B cell (primary cell): ENCODE measurements at regions not wholly inside any gene's neighbourhood (a gene's known extent, or its start where the extent isn't known, plus 50 kb on each side); places are given as distances from the start of the nearest gene placed in this dataset.

Source experiments
- ATAC-seq: fragments of 200-7000 bp; cut with Tn5 transposase; one replicate; pipeline ENCODE4 v1.10.0; 2021; ENCODE audit warnings: low read depth, mild to moderate bottlenecking, moderate number of reproducible peaks, moderate library complexity
- CTCF ChIA-PET: fragments of 350-600 bp; sonication (Branson Sonifier 250); formaldehyde crosslinking; loops from one replicate; lab custom pipeline; 2021; ENCODE audit warnings: antibody characterized with exemption, inconsistent platforms; lab: Charles Lee
- POLR2A ChIA-PET: fragments of 350-600 bp; sonication (Branson Sonifier 250); formaldehyde crosslinking; loops from one replicate; lab custom pipeline; 2021; ENCODE audit warnings: antibody characterized with exemption; lab: Charles Lee
- DNase-seq: peaks from one replicate; pipeline ENCODE4 v3.0.0; 2013
- H2AFZ ChIP-seq: 2 replicates; pipeline ENCODE4 v1.6.1; 2012; ENCODE audit warnings: mild to moderate bottlenecking, low read depth, low read length; ENCODE audit not compliant: insufficient read depth, poor library complexity, severe bottlenecking
- H3K27ac ChIP-seq, 2 donors: 1 replicate in 1 of 2; 2 replicates in 1 of 2; pipeline ENCODE4 v1.5.1; 2012 to 2013; ENCODE audit warnings: low read length in 2 of 2, mild to moderate bottlenecking in 2 of 2, moderate library complexity in 1 of 2
- H3K27me3 ChIP-seq, 4 experiments: fragments of 200-600 bp in 1 of 4; sonication (generic) in 1 of 4; replicated peaks in 1 of 4; 1 replicate in 2 of 4; 2 replicates in 2 of 4; pipeline versions ENCODE4 v1.6.1 to v1.7.0; 2013 to 2016; ENCODE audit warnings: low read length in 3 of 4, mild to moderate bottlenecking in 2 of 4, mixed read lengths in 1 of 4, moderate library complexity in 1 of 4; ENCODE audit not compliant: insufficient read depth in 4 of 4, control insufficient read depth in 3 of 4; ENCODE audit errors: control extremely low read depth in 1 of 4
- H3K36me3 ChIP-seq, 2 experiments: replicated peaks in 1 of 2; 1 replicate in 1 of 2; 2 replicates in 1 of 2; pipeline versions ENCODE4 v1.6.1 to v1.7.1; 2013; ENCODE audit warnings: low read length in 1 of 2; ENCODE audit not compliant: insufficient read depth in 2 of 2, control insufficient read depth in 1 of 2; ENCODE audit errors: control extremely low read depth in 1 of 2, extremely low read depth in 1 of 2
- H3K4me1 ChIP-seq, 2 donors: fragments of 200-600 bp in 1 of 2; sonication (generic) in 1 of 2; 1 replicate in 1 of 2; 2 replicates in 1 of 2; pipeline versions ENCODE4 v1.5.1 to v1.6.1; 2013 to 2017; ENCODE audit warnings: low read length in 2 of 2; ENCODE audit not compliant: control insufficient read depth in 2 of 2, insufficient read depth in 2 of 2
- H3K4me2 ChIP-seq: replicated peaks from 2 replicates; pipeline ENCODE3; 2012; ENCODE audit warnings: mild to moderate bottlenecking, low read depth, low read length; ENCODE audit not compliant: poor library complexity, severe bottlenecking
- H3K4me3 ChIP-seq, 5 experiments: fragments of 200-600 bp in 1 of 5; sonication (generic) in 1 of 5; 1 replicate in 3 of 5; 2 replicates in 2 of 5; pipeline versions ENCODE4 v1.5.1 to v1.7.0; 2011 to 2016; ENCODE audit warnings: low read length in 4 of 5, mild to moderate bottlenecking in 4 of 5, low read depth in 2 of 5, control low read depth in 1 of 5, moderate library complexity in 1 of 5; ENCODE audit not compliant: insufficient read depth in 1 of 5; ENCODE audit errors: control extremely low read depth in 1 of 5, extremely low read depth in 1 of 5
- H3K79me2 ChIP-seq: fragments of 200-600 bp; sonication (generic); one replicate; pipeline ENCODE4 v1.6.0; 2016; ENCODE audit warnings: low read length; ENCODE audit not compliant: control insufficient read depth, insufficient read depth
- H3K9ac ChIP-seq: fragments of 200-600 bp; sonication (generic); 2 replicates; pipeline ENCODE4 v1.6.1; 2017; ENCODE audit warnings: mild to moderate bottlenecking, low read length, moderate library complexity
- H3K9me3 ChIP-seq, 3 donors: one replicate each; pipeline versions ENCODE4 v1.6.1 to v1.7.1; 2013; ENCODE audit warnings: low read length in 2 of 3; ENCODE audit not compliant: control insufficient read depth in 2 of 3, insufficient read depth in 1 of 3; ENCODE audit errors: control extremely low read depth in 1 of 3
- H4K20me1 ChIP-seq: 2 replicates; pipeline ENCODE4 v1.6.0; 2012; ENCODE audit warnings: mild to moderate bottlenecking, low read length; ENCODE audit not compliant: insufficient read depth, control insufficient read depth, poor library complexity, severe bottlenecking
- H3K27ac Mint-ChIP-seq: one replicate; pipeline ENCODE4 v1.8.0; 2021; ENCODE audit warnings: mixed read lengths
- H3K27me3 Mint-ChIP-seq: one replicate; pipeline ENCODE4 v1.8.0; 2021; ENCODE audit warnings: mixed read lengths
- H3K4me1 Mint-ChIP-seq: one replicate; pipeline ENCODE4 v1.8.0; 2021; ENCODE audit warnings: mixed read lengths
- H3K4me3 Mint-ChIP-seq: one replicate; pipeline ENCODE4 v1.8.0; 2021; ENCODE audit warnings: mixed read lengths
- H3K9me3 Mint-ChIP-seq: one replicate; pipeline ENCODE4 v1.8.0; 2022; ENCODE audit warnings: mixed read lengths; ENCODE audit not compliant: insufficient read depth
- CTCF ChIP-seq: fragments of 200-600 bp; IDR thresholded peaks from one replicate; pipeline ENCODE4 v1.8.0; 2022; ENCODE audit warnings: antibody characterized with exemption, mild to moderate bottlenecking
- EZH2 ChIP-seq: IDR thresholded peaks from 2 replicates; pipeline ENCODE4 v1.6.1; 2012; ENCODE audit warnings: borderline replicate concordance, low read depth, mild to moderate bottlenecking, moderate library complexity, low read length; ENCODE audit not compliant: insufficient read depth, poor library complexity, severe bottlenecking
- WGBS: methylation state at CpG from one replicate; pipeline ENCODE4 v1.1.5; 2013; ENCODE audit warnings: missing lambda C conversion rate; ENCODE audit not compliant: insufficient coverage; 5-methylcytosine and 5-hydroxymethylcytosine counted together
- intact Hi-C: fragments of 100-400 bp; cut with micrococcal nuclease; formaldehyde crosslinking; loops from one replicate; pipeline ENCODE4 v1.10.0; 2022

DNA sequence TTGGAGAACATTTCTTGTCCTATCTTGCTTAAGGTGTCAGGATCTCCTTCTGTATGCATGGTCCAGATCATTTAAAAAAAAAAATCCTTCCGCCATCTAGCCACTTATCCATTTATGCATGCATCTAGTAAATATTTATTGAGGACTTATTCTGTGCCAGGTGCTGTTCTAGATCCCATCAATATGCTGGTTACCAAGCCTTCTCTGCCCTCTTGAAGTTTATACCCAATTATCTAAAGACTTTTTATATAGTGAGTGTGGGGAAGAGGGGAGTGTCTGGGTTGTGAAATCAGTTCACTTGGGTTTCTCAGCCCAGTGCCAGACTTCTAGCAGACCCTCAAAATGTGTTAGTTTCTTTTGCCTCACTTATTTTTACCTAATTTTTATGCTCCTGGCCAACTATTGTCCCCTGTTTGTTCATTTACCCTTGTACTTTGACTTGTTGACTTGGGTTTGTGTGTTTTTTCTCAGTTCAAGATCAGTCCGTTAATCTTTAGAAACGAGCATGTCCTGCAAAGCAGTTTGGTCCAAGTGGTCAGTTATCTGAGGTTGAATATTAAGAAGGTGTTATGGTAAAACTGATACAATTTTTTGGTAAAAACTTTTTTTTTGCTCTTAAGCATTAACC, 488.9 kb downstream of the PCNX1 start:
- Mint-ChIP-seq H3K4me3 (no peak overlapping the region), H3K27me3 (no peaks in the 10 kb centered on the region), H3K9me3 (no peaks in the 10 kb centered on the region), H3K27ac (peak overlapping the region; percentile 76), H3K4me1 (peaks cover 83% of the 10 kb centered on the region)
- intact Hi-C loops = loop anchor here (2.0 kb wide), 1 partner anchor 13 kb away; no protein-coding TSS in a partner anchor
- no peaks in the 10 kb centered on the region for H4K20me1 ChIP-seq
- no peaks in the 10 kb centered on the region for H3K27me3 ChIP-seq
- H3K4me2 ChIP-seq = no peak overlapping the region
- POLR2A ChIA-PET = no interaction called here
- peaks cover 88% of the 10 kb centered on the region for H3K79me2 ChIP-seq
- CTCF ChIA-PET = interaction anchor here (3.3 to 4.5 kb wide), 2 partner anchors 8 to 75 kb away, joined by 13 to 33 read pairs; no protein-coding TSS in a partner anchor
- peaks cover 62 to 65% of the 10 kb centered on the region in 2 donors for H3K4me1 ChIP-seq
- H2AFZ ChIP-seq = no peak overlapping the region
- H3K9me3 ChIP-seq = peaks cover 0 to 6% (median 1%) of the 10 kb centered on the region in 3 donors
- TF ChIP-seq CTCF = no peak
- TF ChIP-seq EZH2 = no peak
- ATAC-seq = no peak
- H3K9ac ChIP-seq = no peak overlapping the region
- H3K36me3 ChIP-seq = no peaks in the 10 kb centered on the region
- H3K4me3 ChIP-seq = no peak overlapping the region
- DNase-seq = no peak
- whole genome bisulfite sequencing = 100% methylated on average over 2 of the region's 3 CpGs
- peak overlapping the region; percentile 28 to 97 for H3K27ac ChIP-seq

DNA sequence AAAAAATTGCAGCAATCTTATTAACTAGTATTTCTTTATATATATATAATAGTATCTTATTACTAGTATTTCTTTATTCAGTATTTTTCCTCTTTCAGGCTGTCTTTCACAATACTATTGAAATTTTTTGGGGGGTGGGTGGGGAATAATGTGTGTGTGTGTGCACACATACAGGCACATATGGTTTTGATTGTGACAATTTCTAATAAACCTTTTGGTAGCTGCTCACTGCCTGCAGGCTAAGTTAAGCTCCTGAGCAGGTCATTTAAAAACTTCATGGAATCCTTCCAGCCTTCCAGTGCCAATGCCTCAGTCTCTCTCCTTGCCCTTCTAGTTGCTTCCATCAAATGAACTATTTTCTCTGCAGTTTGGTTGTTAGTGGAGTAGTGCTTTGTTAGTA, 490.1 kb downstream of the PCNX1 start:
- no peaks in the 10 kb centered on the region for H3K27me3 ChIP-seq
- Mint-ChIP-seq H3K4me1 (peaks cover 74% of the 10 kb centered on the region), H3K4me3 (peak overlapping the region; percentile 61), H3K27ac (peak overlapping the region; percentile 92), H3K27me3 (no peaks in the 10 kb centered on the region), H3K9me3 (no peaks in the 10 kb centered on the region)
- H4K20me1 ChIP-seq = no peaks in the 10 kb centered on the region
- POLR2A ChIA-PET = no interaction called here
- DNase-seq = no peak
- no peaks in the 10 kb centered on the region for H3K36me3 ChIP-seq
- H3K9me3 ChIP-seq = peaks cover 0 to 4% (median 1%) of the 10 kb centered on the region in 3 donors
- H3K4me2 ChIP-seq = peak overlapping the region; percentile 9
- H2AFZ ChIP-seq = no peak overlapping the region
- peaks cover 87% of the 10 kb centered on the region for H3K79me2 ChIP-seq
- H3K9ac ChIP-seq = no peak overlapping the region
- CTCF ChIA-PET = interaction anchor here (1.1 kb wide), 1 partner anchor 75 kb away, joined by 3 read pairs; no protein-coding TSS in a partner anchor
- no peak for ATAC-seq
- TF ChIP-seq EZH2 (no peak), CTCF (no peak)
- intact Hi-C loops = loop anchor here (2.0 kb wide), 1 partner anchor 15 kb away; no protein-coding TSS in a partner anchor
- H3K4me3 ChIP-seq = no peak overlapping the region
- peaks cover 57 to 59% of the 10 kb centered on the region in 2 donors for H3K4me1 ChIP-seq
- peak overlapping the region; percentile 97 to 98 for H3K27ac ChIP-seq
